GM19468 (cell line): ENCODE measurements at regions not wholly inside any gene's neighbourhood (a gene's known extent, or its start where the extent isn't known, plus 50 kb on each side); places are given as distances from the start of the nearest gene placed in this dataset.

ENCODE experiments used
- ATAC-seq: cut with Tn5 transposase; IDR thresholded peaks from one replicate; pipeline ENCODE4 v1.9.1; 2021; ENCODE audit warnings: mild to moderate bottlenecking, moderate library complexity, moderate number of reproducible peaks; ENCODE audit not compliant: unreplicated experiment; ENCODE audit errors: extremely low read depth

DNA sequence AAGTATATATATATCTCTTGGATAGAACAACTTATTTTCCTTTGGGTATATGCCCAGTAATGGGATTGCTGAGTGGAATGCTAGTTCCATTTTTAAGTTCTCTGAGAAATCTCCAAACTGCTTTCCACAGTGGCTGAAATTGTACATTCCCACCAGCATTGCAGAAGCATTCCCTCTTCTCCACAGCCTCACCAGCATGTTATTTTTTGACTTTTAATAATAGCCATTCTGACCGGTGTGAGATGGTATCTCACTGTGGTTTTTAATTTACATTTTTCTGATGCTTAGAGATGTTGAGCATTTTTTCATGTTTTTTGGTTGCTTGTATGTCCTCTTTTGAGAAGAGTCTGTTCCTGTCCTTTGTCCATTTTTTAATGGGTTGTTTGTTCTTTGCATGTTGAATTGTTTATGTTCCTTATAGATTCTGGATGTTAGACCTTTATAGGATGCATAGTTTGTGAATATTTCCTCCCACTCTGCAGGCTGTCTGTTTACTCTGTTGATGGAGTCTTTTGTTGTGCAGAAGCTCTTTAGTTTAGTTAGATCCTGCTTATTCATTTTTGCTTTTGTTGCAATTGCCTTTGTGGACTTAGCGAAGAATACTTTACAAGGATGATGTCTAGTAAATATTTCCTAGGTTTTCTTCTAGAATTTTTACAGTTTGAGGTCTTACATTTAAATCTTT is 82.7 kb upstream of the NR2F2 start:
- ATAC-seq = no peak

DNA sequence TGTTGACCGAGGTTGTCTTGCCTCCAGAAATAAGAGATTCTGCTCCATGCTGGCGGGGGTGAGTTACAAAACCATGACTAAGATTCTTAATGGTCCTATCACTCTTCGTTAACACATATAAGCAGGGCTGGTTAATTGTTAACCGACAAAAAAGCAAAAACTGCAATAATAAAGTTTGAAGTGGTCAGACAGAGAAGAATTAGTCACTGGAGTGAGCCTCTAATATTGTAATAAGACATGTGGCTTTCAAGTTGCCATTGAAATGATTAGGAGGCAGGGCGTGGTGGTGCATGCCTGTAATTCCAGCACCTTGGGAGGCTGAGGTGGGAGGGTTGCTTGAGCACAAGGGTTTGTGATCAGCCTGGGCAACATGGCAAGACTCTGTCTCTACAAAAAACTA is 78.4 kb upstream of the NR2F2 start:
- no peak for ATAC-seq

DNA sequence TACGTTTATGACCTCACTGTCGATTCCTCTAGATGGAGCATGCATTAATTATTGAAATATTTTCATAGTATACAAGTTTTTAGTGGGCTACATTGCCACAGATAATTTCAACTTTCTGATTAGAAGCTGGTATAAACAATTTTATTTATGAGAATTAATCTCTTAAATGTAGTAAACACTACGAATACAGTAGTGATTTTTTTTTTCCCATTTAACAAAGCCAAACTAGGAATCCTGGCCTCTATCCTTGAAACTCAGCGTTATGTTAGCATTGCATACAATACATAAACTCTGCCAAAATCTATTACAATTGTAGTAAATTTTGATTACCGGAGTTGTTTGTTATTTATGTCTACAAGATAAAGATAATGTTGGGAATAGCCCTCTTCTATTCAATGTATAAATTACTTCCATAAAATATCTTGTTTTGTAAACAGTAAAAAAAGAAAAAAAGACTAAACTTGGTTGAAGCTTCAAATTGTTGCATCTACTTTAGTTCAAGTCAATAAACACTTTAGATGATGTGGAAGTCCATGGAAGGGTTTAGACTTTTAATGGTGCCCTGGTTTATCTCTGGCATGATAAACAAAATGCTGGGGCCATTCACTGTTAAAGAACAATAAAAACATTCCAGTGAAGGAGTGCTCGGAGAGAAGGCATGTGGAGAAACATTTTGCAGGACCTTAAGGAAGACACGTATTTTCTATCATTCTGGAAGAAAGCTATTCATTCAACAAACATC is 77.3 kb upstream of the NR2F2 start:
- no peak for ATAC-seq

DNA sequence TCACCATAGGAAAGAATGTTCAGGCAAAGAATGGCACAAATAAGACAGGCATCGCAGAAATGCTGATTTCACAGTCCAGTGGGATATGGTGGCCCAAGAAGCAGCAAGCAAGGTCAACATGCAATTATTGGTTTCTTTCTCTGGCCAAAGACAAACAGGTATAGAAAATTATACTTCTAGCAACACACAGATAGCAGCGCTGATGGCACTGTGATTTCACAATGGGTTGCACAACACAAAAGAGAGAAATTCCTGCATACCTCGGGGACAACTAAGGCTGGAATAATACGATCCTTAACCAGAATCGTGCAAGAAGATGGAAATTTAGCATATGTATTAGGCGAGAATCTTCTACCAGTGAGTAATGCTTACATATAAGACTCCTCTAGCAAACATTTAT is 76.3 kb upstream of the NR2F2 start:
- no peak for ATAC-seq

DNA sequence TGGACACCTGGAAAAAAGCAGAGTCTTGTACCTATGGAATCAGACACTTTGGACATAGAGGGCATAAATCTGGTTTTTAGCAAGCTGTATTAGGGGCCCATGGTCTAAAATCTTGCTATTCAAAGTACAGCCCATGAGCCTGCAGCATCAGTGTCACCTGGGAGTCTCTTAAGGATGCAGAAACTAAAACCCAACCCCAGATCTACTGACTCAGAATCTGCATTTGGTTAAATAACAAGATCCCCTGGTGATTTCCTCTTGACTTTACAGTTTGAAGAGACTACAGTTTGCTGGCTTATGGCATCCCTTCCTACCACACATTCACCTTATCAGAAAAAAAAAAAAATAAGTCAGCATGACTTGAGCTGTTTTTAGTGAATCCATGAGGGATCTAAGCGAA is 74.9 kb upstream of the NR2F2 start:
- peak; percentile 25 for ATAC-seq

DNA sequence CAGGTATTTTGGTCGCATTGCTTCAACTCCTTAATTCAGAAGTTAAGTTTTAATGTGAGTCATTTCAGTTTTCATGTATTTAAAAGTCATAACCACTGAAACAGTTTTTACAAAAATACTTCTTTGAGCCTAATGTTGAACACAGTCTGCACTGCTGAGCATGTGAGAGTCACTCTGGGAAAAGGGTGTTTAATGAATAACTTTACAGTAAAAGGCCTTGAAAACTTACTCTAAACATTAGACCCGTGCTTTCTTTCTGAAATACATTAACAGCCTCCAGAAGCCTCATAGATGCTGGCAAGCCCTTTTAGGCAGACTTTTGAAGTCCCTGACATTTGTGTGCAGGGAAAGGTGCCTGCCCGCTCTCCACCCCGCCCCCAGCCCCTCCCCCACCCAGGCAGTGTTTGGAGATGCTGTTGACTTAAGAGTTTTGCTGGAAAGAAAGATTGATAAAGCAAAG is 68.9 kb upstream of the NR2F2 start:
- ATAC-seq = peak; percentile 82

DNA sequence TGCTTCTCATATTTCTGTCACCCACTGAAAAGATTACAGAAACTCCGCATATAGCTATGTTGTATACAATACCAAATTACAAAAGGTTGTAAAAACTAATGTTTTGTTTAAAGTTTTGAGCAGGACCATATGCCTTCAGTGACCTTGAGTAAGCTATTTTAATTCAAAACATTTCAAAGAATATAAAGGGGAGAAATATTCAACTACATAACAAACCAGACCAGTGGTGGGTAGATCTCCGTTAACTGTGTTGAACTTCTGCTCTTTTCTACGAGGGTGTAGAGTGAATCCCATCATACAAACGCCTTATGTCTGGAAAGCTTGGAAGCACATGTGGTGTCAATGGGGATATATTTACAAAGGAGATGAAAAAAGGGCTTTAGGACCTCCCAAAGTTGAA is 68.4 kb upstream of the NR2F2 start:
- ATAC-seq = no peak

DNA sequence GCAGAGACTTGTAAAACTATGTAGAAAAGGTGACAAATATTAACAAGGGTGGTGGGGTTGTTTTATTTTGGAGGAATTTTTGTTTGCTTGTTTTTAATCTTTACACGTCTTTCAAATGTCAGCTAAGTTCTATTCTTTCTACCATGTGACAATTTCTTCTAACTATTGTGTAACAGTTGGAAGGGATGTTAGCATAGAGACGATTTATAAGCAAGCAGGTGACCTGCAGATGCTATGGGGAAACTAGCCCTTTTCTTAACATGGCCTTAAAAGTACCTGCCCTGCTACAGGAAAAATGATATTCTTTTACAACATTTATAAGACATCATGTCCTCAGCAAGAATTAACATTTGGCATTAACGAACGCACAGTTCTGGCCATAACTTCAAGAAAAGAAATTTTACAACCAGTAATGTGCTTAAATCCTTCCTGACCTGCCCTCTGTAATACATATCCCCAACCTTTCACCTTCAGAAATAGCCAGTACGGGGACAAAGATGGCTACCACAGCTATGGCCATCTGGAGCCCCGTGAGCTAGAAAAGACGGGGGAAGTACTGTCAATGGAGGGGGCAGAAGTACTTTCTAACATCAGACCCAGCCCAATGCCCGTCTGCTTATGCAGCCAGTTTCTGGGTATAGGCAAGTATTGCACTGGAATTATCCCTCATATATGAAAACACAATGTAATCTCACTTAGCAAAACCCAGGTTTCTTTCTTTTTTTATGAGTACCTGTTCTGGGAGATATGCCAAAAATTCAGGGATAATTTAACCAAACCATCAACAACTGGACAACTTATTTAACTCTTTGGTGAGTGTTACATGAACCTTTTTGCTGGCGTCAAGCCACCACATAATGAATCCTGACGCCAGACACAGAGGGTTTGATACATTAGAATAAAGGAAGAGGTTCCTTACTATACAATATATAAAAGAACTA is 67.7 kb upstream of the NR2F2 start:
- no peak for ATAC-seq

DNA sequence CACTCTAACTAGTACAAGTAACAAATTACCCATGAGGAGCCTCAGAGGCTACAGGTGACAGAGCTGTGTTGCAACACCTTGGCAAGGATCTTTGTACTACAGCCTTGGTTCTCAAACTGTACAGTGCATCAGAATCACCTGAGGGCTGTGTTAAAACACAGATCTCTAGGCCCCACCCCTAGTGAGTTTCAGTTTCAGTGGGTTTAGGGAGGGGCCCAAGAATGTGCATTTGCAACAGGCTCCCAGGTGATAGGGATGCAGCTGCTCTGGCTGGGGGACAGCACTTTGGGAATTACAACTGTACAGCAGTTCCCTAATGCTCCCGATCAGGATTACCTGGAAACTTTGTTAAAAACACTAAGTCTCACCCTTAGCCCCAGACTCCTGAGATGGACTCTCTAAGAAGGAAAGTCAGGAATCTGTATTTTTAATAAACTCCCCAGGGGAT is 66.1 kb upstream of the NR2F2 start:
- no peak for ATAC-seq

DNA sequence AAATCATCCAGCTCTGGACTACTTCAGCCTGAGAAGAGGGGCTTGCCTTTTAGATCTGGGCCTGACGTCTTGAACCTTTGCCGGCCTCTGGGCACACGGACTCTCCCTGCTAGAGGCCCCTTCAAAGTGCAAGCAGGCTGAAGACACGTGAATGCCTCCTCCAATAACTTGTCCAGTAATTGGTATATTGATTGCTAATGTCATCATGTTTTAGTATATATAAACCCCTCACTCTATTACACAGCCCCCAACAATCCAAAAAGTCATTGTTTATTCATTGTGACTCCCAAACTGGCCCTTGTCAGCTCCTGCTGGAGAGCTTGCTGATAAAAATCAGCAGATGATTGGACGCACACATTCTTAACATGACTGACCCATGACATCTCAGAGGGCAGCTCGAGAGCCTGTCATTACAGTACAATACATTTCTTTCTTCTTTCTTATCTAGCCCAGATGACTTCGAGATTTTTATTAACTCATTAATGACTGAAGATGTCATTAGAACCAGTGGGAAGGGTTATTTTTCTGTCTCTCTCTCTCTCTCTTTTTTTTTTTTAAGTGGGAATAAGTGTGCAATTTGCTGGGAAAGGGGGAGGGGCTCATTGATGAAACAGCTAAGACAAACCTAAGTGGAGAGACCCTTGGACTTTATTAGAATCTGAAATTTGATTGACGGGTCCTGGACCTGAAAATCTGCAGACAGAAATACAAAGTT is 65.5 kb upstream of the NR2F2 start:
- ATAC-seq = no peak

DNA sequence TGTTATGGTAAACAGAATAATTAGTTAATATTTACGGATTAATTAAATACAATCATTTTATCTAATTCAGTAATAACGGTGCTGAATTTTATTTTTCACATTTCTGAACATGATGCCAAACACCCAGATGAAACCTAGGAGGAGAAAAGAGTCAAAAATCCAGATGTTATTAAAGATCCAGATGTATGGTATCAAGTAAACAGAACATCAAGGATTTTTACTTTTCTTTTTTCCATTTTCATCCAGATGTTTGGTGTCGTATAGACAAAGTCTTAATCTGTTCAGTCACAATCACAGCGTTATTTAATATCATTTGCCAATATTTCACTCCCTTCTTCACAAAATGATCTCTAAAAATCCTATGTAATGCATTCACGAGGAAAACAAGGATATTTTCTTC is 64.0 kb upstream of the NR2F2 start:
- no peak for ATAC-seq

DNA sequence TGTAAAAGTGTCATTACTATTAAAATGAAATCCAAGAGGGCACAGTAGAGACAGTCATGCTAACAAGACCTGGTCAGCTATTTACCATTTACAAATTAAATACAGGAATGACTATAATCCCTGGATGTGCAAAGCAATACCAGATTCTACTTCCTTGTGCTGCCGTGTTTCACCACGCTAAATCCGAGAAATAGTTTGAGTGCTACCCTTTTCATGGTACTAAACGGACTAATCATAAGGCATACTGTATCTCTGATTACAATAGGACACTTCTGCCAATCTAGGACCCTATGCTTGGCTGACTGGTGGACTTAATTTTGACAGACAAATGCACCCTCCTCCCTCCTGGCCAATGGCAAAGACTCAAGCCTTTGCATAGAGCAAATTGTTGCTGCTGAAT is 63.0 kb upstream of the NR2F2 start:
- ATAC-seq = no peak

DNA sequence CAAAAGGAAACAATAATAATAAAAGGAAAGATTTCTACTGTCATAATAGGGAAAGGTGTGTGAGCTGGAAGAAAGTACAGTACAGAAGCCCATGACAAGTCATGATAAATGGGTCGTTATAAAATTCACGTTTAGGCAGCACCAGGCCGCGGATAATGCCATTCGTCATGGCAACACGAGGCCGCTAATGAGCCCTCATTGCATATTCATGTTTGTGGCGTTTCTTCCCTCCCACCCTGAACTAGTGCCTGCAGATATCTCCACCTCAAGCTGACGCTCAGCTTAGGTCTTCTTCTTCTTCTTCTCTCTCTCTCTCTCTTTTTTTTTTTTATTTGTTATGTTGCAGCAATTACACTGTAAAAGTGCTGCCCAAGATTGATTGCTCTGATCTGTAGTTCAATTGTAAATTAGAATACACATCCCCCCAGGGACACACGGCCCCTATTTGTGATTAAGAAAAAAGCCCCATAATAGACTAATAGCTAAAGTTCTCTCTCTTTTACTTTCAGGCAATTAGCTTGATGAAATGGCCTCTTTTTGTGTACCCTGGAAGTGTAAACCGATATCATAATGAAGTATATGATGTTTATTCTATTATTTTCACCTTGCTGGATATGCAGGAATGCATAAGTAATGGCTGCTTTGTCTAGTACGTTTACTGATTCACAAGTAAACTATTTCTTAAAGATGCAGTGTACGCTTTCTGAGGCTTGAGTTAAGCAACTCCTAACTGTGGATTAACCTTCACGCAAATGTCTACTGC is 61.9 kb upstream of the NR2F2 start:
- ATAC-seq = no peak

DNA sequence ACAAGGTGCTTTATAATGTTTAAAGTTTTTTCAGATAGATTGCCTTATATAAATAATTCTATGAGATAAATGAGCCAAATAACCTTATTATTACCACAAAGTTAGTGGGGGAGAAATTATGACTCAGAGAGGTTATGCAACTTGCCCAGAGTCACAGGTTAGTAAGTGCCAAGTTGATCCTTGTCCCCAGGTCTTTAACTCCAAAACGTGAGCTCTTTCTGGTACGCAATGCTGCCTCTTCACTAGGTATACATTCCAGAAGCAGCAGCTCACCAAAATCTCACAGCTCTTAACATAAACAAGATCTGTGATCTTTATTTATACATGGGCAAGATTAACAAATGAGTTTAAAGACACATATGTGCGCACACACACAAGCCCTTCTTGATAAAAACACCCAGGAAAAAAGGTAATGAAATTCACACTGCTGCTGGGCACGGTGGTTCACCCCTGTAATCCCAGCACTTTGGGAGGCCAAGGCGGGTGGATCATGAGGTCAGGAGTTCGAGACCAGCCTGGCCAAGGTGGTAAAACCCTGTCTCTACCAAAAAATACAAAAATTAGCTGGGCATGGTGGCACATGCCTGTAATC is 59.8 kb upstream of the NR2F2 start:
- ATAC-seq = no peak

DNA sequence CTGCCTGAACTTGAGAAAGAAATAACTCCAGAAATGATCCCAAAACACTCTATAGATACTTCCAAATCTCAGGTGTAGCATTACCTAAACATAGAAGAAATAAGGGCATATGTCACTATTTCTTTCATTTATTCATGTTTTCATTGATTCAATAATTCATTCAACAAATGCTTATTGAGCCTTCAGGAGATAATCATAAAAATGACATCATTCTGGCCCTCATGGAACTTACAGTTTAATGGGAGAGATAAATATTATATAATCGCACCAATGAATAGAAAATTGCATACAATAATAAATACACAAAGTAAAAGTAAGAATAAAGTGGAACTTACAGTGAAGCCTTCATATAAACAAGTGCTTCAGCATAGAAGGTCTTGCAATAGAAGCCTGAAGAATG is 58.1 kb upstream of the NR2F2 start:
- no peak for ATAC-seq

DNA sequence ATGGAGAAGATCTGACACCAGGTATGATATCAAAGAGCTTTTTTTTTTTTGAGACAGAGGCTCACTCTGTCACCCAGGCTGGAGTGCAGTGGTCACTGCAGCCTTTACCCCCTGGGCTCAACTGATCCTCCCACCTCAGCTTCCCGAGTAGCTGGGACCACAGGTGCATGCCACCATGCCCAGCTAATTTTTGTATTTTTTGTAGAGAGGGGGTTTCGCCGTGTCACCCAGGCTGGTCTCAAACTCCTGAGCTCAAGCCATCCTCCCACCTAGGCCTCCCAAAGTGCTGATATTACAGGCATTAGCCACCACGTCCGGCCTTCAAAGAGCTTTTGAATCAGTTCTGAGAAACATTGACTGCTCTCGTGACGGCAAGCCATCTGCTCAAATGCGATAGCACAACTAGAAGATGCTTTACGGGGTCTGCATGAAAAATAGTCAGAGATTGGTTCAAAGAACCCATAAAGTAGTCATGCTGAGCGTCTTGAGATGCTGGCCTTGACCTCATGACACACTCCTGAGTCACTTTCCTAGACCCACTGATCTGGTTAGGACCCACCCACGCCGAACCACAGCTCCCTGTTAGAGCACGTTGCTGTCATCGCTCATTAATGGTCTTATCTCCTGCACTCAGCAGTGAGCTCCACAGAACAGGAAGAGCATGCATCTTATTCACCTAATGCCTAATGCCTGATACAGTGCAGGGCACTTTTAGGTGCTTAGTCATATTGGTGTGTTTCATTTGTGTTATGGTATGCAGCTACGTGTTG is 57.0 kb upstream of the NR2F2 start:
- no peak for ATAC-seq

DNA sequence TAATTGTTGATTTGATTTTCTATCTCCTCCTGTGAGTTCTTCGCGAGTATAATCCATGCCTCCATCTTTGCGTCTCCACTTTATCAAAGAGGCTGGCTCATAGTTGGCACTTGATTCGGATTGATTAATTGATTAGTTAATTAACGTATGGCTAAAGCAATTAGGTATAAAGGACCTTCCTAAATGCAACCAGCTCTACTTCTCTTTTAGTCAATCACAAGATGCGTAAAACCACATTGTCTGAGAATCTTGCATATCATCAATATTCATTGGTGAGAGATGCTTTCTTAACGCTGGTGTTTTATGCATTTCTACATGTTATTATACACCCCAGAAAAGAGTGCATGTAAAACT is 56.4 kb upstream of the NR2F2 start:
- ATAC-seq = no peak

DNA sequence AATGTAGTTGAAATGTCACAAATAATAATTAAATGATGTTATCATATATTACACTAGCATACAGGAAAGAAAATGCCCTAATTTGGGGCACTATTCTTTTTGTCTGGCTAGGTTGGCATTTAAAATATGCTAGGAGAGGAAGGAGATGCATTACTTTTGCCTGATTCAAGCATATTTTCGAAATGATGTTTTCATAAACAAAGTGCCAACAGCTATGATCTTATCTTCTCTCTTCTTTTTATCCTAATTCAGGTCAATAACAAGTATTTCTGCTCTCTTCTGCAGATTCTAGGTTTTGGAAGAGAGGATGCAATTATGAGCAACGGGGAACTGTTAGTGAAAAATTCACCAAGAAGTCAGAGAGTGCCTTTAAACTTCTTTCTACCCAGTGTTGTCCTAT is 55.8 kb upstream of the NR2F2 start:
- no peak for ATAC-seq
